Activated naive CD8-positive, alpha-beta T cell treated with anti-CD3 and anti-CD28 coated beads for 36 hours (primary cell): ENCODE measurements at regions not wholly inside any gene's neighbourhood (a gene's known extent, or its start where the extent isn't known, plus 50 kb on each side); places are given as distances from the start of the nearest gene placed in this dataset.

Experiments used
- DNase-seq: peaks from one replicate; pipeline ENCODE4 v3.0.0; 2021
- H3K27ac Mint-ChIP-seq: one replicate; pipeline ENCODE4 v1.8.0; 2022; ENCODE audit warnings: mild to moderate bottlenecking, moderate library complexity, mixed read lengths
- H3K27me3 Mint-ChIP-seq: one replicate; pipeline ENCODE4 v1.8.0; 2022; ENCODE audit warnings: mild to moderate bottlenecking, mixed read lengths
- H3K36me3 Mint-ChIP-seq: one replicate; pipeline ENCODE4 v1.8.0; 2021; ENCODE audit warnings: mild to moderate bottlenecking, mixed read lengths
- H3K4me1 Mint-ChIP-seq: one replicate; pipeline ENCODE4 v1.8.0; 2021; ENCODE audit warnings: mixed read lengths
- H3K4me3 Mint-ChIP-seq: one replicate; pipeline ENCODE4 v1.8.0; 2022; ENCODE audit warnings: mild to moderate bottlenecking, moderate library complexity, mixed read lengths
- H3K9me3 Mint-ChIP-seq: one replicate; pipeline ENCODE4 v1.8.0; 2022; ENCODE audit warnings: mixed read lengths

DNA sequence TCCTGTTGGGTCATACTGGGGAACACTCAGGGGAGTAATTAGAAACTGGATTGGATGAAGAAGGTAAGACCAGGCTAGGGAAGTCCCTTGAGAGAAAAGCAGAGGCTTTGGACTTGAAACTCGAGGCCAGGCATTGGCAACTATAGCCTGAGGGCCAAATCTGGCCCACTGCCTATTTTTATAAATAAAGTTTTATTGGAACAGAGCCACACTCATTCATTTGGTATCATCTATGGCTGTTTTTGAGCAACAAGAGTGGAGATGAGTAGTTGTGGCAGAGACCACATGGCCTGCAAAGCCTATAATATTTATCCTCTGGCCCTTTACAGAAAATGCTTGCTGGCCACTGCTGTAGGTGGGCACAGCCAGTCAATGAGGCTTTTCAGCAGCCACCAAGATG, 301.4 kb downstream of the UACA start:
- H3K27ac Mint-ChIP-seq = no peak overlapping the region
- H3K4me1 Mint-ChIP-seq = peaks cover 9% of the 10 kb centered on the region
- no peak for DNase-seq
- H3K4me3 Mint-ChIP-seq = no peak overlapping the region
- H3K27me3 Mint-ChIP-seq = peaks cover 35% of the 10 kb centered on the region
- no peaks in the 10 kb centered on the region for H3K9me3 Mint-ChIP-seq
- no peaks in the 10 kb centered on the region for H3K36me3 Mint-ChIP-seq

- H3K36me3 Mint-ChIP-seq = no peaks in the 10 kb centered on the region
- H3K4me1 Mint-ChIP-seq = peaks cover 6% of the 10 kb centered on the region
- H3K4me3 Mint-ChIP-seq = no peak overlapping the region
- DNase-seq = no peak
- H3K27me3 Mint-ChIP-seq = peaks cover 32% of the 10 kb centered on the region
- H3K27ac Mint-ChIP-seq = no peak overlapping the region
- H3K9me3 Mint-ChIP-seq = no peaks in the 10 kb centered on the region
Observed at GRCh38 chr15:70461017-70461416, 302.3 kb downstream of the UACA start.

DNA sequence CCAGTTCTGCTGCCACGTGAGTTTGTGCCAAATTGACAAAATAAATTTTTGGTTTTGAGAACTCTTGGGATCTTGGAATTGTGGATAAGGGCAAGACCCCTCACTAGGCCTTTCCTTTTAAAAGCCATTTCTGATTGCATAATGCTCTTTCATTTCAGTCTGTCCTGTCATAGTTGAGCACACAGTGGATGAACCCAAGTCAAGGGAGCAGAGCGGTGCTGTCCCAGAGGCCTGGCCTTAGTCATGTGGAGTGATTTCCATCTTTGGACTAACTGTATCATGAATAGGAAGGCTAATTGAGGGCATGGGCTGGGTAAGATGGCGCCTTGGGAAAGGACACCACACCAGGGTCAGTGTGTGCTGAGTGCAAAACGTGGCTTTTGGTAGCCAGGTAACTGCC, 304.0 kb downstream of the UACA start:
- Mint-ChIP-seq H3K27me3 (peaks cover 29% of the 10 kb centered on the region), H3K9me3 (no peaks in the 10 kb centered on the region), H3K4me3 (no peak overlapping the region), H3K27ac (no peak overlapping the region), H3K36me3 (no peaks in the 10 kb centered on the region), H3K4me1 (peaks cover 6% of the 10 kb centered on the region)
- DNase-seq = no peak

DNA sequence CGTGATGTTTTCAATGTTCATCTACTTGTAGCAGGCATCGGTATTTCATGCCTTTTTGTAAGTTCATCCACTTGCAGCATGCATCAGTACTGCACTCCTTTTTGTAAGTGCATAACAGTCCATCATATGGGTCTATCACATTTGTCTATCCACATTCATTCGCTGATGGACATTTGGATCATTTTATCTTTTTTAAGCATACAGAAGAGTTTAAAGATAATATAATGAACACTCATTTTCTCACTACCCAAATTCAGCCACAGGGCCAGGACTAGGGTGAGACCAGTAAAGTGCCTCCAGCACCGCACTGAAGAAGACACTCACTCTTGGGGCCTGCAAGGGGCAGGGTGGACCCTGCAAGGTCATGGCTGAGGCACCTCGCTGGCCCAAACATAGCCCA, 309.6 kb downstream of the UACA start:
- DNase-seq = no peak

DNA sequence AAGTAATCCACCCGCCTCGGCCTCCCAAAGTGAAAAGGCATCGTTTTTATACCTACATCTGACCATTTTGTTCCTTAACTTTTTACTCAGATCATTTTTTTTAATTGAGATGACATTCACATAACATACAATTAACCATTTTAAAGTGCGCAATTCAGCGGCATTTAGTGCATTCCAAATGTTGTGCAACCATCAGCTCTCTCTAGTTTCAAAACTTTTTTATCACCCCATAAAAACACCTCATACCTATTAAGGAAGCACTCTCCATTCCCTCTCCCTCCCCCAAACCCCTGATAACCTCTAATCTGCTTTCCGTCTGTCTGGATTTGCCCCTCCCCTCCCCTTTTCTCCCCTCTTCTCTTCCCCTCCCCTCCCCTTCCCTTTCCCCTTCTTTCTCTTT, 310.1 kb downstream of the UACA start:
- Mint-ChIP-seq H3K9me3 (no peaks in the 10 kb centered on the region), H3K27me3 (peaks cover 7% of the 10 kb centered on the region), H3K27ac (no peak overlapping the region), H3K4me1 (peaks cover 22% of the 10 kb centered on the region), H3K4me3 (no peak overlapping the region), H3K36me3 (no peaks in the 10 kb centered on the region)
- DNase-seq = no peak

More for the DNA sequence above, 309.6 kb downstream of the UACA start:
- no peaks in the 10 kb centered on the region for H3K36me3 Mint-ChIP-seq
- H3K9me3 Mint-ChIP-seq = no peaks in the 10 kb centered on the region
- peaks cover 19% of the 10 kb centered on the region for H3K4me1 Mint-ChIP-seq
- no peak overlapping the region for H3K4me3 Mint-ChIP-seq
- H3K27me3 Mint-ChIP-seq = peaks cover 4% of the 10 kb centered on the region
- no peak overlapping the region for H3K27ac Mint-ChIP-seq

GRCh38 chr15:70451821-70452653, 311.3 kb downstream of the UACA start:
- no peaks in the 10 kb centered on the region for H3K9me3 Mint-ChIP-seq
- H3K4me1 Mint-ChIP-seq = peaks cover 33% of the 10 kb centered on the region
- H3K27me3 Mint-ChIP-seq = peaks cover 17% of the 10 kb centered on the region
- peak overlapping the region; percentile 30 for H3K27ac Mint-ChIP-seq
- H3K4me3 Mint-ChIP-seq = no peak overlapping the region
- peak; percentile 58 for DNase-seq
- H3K36me3 Mint-ChIP-seq = no peaks in the 10 kb centered on the region

GRCh38 chr15:70450142-70450443, 313.3 kb downstream of the UACA start:
- Mint-ChIP-seq H3K27me3 (peaks cover 21% of the 10 kb centered on the region), H3K36me3 (no peaks in the 10 kb centered on the region), H3K9me3 (no peaks in the 10 kb centered on the region), H3K4me1 (peaks cover 33% of the 10 kb centered on the region), H3K27ac (no peak overlapping the region), H3K4me3 (no peak overlapping the region)
- no peak for DNase-seq

- H3K9me3 Mint-ChIP-seq = no peaks in the 10 kb centered on the region
- no peaks in the 10 kb centered on the region for H3K36me3 Mint-ChIP-seq
- H3K27me3 Mint-ChIP-seq = peaks cover 22% of the 10 kb centered on the region
- no peak overlapping the region for H3K27ac Mint-ChIP-seq
- no peak for DNase-seq
- peaks cover 33% of the 10 kb centered on the region for H3K4me1 Mint-ChIP-seq
- no peak overlapping the region for H3K4me3 Mint-ChIP-seq
Observed at GRCh38 chr15:70449311-70450141, 313.8 kb downstream of the UACA start.

GRCh38 chr15:70447928-70448698, 315.2 kb downstream of the UACA start:
- Mint-ChIP-seq H3K27ac (no peak overlapping the region), H3K9me3 (no peaks in the 10 kb centered on the region), H3K36me3 (no peaks in the 10 kb centered on the region), H3K4me1 (peaks cover 33% of the 10 kb centered on the region), H3K27me3 (peaks cover 32% of the 10 kb centered on the region), H3K4me3 (no peak overlapping the region)
- DNase-seq = peak; percentile 70

- no peak overlapping the region for H3K4me3 Mint-ChIP-seq
- H3K4me1 Mint-ChIP-seq = peaks cover 33% of the 10 kb centered on the region
- no peak overlapping the region for H3K27ac Mint-ChIP-seq
- DNase-seq = no peak
- H3K36me3 Mint-ChIP-seq = no peaks in the 10 kb centered on the region
- H3K27me3 Mint-ChIP-seq = peaks cover 35% of the 10 kb centered on the region
- H3K9me3 Mint-ChIP-seq = no peaks in the 10 kb centered on the region
Observed at GRCh38 chr15:70447521-70447920, 315.8 kb downstream of the UACA start.

GRCh38 chr15:70447081-70447480, 316.3 kb downstream of the UACA start:
- Mint-ChIP-seq H3K27ac (no peak overlapping the region), H3K4me1 (peaks cover 28% of the 10 kb centered on the region), H3K27me3 (peaks cover 40% of the 10 kb centered on the region), H3K36me3 (no peaks in the 10 kb centered on the region), H3K9me3 (no peaks in the 10 kb centered on the region), H3K4me3 (no peak overlapping the region)
- no peak for DNase-seq

GRCh38 chr15:70443486-70444273, 319.7 kb downstream of the UACA start:
- DNase-seq = no peak
- peaks cover 50% of the 10 kb centered on the region for H3K27me3 Mint-ChIP-seq
- H3K27ac Mint-ChIP-seq = no peak overlapping the region
- H3K36me3 Mint-ChIP-seq = no peaks in the 10 kb centered on the region
- H3K4me1 Mint-ChIP-seq = peaks cover 14% of the 10 kb centered on the region
- no peak overlapping the region for H3K4me3 Mint-ChIP-seq
- no peaks in the 10 kb centered on the region for H3K9me3 Mint-ChIP-seq

DNA sequence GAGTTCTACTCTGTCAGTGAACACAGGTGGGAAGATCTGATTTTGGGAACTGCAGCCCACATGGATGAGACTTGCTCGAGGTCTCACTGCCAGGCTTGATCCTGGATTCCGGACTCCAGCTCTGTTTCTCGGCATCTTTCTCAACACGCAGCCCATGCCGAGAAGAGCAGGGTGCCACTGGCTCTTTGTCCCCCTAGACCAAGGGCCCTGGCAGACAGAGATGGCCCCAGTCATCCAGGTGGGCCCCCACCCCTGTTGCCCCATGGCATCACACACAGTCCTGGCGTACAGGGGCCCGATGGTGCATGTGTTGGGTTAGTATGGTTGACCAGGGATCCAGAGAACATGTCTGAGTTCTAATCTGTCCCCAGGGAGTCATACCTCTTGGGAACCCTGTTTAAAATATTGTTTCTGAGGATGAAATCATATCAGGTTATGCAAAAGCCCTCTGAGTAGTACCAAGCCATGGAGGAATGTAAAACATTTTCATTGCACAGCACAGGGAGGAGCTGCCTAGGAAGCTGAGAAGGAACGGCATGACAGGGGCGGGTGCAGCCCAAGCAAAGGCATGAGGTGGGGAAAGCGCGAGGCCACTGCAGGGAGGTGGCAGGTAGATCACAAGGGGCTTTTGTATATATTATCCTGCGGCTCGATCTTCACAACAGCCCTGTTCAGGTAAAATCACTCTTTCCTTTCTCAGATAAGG, 320.6 kb downstream of the UACA start:
- no peaks in the 10 kb centered on the region for H3K9me3 Mint-ChIP-seq
- H3K27ac Mint-ChIP-seq = no peak overlapping the region
- H3K36me3 Mint-ChIP-seq = no peaks in the 10 kb centered on the region
- H3K4me3 Mint-ChIP-seq = no peak overlapping the region
- H3K27me3 Mint-ChIP-seq = peaks cover 44% of the 10 kb centered on the region
- H3K4me1 Mint-ChIP-seq = peaks cover 7% of the 10 kb centered on the region
- DNase-seq = no peak

DNA sequence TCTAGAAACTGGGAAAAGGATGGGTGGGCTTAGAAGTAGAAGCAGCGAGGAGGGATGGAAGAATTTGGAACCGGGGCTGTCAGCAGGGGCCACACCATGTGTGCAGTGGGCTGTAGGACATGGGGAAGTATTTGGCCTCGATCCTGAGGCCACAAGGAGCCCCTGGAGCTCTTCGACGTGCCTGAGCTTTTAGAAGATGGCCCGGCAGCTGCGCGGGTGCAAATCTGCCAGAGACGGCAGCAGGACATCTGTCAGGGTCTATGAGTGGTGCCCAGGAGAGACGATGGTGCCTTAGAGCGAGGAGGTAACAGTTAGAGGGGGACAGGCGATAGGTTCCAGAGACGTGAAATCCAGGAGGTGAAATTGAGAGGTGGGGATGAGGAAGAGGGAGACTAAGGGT, 321.1 kb downstream of the UACA start:
- peaks cover 39% of the 10 kb centered on the region for H3K27me3 Mint-ChIP-seq
- no peak overlapping the region for H3K4me3 Mint-ChIP-seq
- H3K4me1 Mint-ChIP-seq = peaks cover 4% of the 10 kb centered on the region
- DNase-seq = no peak
- H3K9me3 Mint-ChIP-seq = no peaks in the 10 kb centered on the region
- H3K27ac Mint-ChIP-seq = no peak overlapping the region
- no peaks in the 10 kb centered on the region for H3K36me3 Mint-ChIP-seq
